ENCODE measurements at regions not wholly inside any gene's neighbourhood (a gene's known extent, or its start where the extent isn't known, plus 50 kb on each side); places are given as distances from the start of the nearest gene placed in this dataset.

DNA sequence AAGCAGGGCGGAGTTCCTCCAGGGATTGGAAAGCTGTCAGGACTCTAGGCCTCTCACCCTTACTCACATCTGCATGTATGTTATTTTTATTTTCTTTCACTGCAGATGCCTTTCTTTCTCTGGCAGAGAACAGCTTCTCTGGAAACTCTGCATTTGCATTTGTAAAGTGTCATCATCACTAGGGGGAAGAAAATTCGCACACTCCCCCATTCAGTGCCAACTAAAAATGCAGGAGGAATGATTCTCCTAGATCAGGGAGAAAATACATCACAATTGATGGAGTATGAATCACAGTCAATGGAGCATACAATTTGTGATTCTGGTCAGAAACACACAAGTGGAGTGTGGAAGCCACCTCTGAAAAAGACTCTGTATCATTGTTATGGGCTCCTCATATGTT lies 351.4 kb upstream of the FTMT start:
- ATAC-seq (no peak), FAIRE-seq (no peak), DNase-seq (ENCODE audit: low spot score) (no peak)
- Histone ChIP-seq H2AFZ (ENCODE audit: low read length) (no peak overlapping the region), H3K36me3 (replicated peaks in 1 of 2; ENCODE audit: control insufficient read depth in 1 of 2, insufficient read depth in 2 of 2, low read length in 2 of 2) (no peaks in the 10 kb centered on the region), H3K27ac (ENCODE audit: extremely low read length, insufficient read depth, low read length) (no peak overlapping the region), H3K4me2 (ENCODE audit: low read depth, low read length) (no peak overlapping the region), H3K27me3 (ENCODE audit: control insufficient read depth in 1 of 2, insufficient read depth in 2 of 2, low read length in 2 of 2) (no peaks in the 10 kb centered on the region), H3K4me1 (ENCODE audit: insufficient read depth, low read length) (no peaks in the 10 kb centered on the region), H4K20me1 (ENCODE audit: insufficient read depth, low read length) (no peaks in the 10 kb centered on the region), H3K79me2 (ENCODE audit: insufficient read depth, low read length) (no peaks in the 10 kb centered on the region), H3K9ac (ENCODE audit: insufficient read depth, low read depth, low read length) (no peak overlapping the region), H3K9me3 (ENCODE audit: low read length) (no peaks in the 10 kb centered on the region), H3K4me3 (replicated peaks in 1 of 3; ENCODE audit: insufficient read depth in 1 of 3, low read depth in 2 of 3, low read length in 3 of 3) (no peak overlapping the region)
- POLR2A ChIA-PET: no interaction called here
- CTCF ChIA-PET (ENCODE audit: low intra/inter-chr PET ratio, low total read pairs): no interaction called here
- TF ChIP-seq NR2F2 (IDR thresholded peaks at IDR 0.05; ENCODE audit: borderline replicate concordance, low read depth): no peak
- BruUV-seq (replicated peaks): no TSS peak
- WGBS (ENCODE audit: low lambda C conversion rate): 2% methylated on average over 2 of the region's 2 CpGs
- in situ Hi-C loops (cut with HindIII; ENCODE audit: extremely low pct_ligation_motif_present, low pct_unique_long_range_greater_than_20kb): no loop called here
- intact Hi-C loops (cut with micrococcal nuclease; ENCODE audit: unreplicated experiment): no loop called here

GRCh38 chr5:121503111-121503840 lies 348.4 kb upstream of the FTMT start:
- ATAC-seq: no peak
- in situ Hi-C loops (cut with HindIII; ENCODE audit: extremely low pct_ligation_motif_present, low pct_unique_long_range_greater_than_20kb) (no loop called here), intact Hi-C loops (cut with micrococcal nuclease; ENCODE audit: unreplicated experiment) (no loop called here)
- peak; percentile 13 for DNase-seq (ENCODE audit: low spot score)
- 5% methylated on average over 2 of the region's 2 CpGs for WGBS (ENCODE audit: low lambda C conversion rate)
- Histone ChIP-seq H4K20me1 (ENCODE audit: insufficient read depth, low read length) (no peaks in the 10 kb centered on the region), H3K4me2 (ENCODE audit: low read depth, low read length) (no peak overlapping the region), H3K27me3 (ENCODE audit: control insufficient read depth in 1 of 2, insufficient read depth in 2 of 2, low read length in 2 of 2) (no peaks in the 10 kb centered on the region), H3K36me3 (replicated peaks in 1 of 2; ENCODE audit: control insufficient read depth in 1 of 2, insufficient read depth in 2 of 2, low read length in 2 of 2) (no peaks in the 10 kb centered on the region), H3K4me1 (ENCODE audit: insufficient read depth, low read length) (no peaks in the 10 kb centered on the region), H2AFZ (ENCODE audit: low read length) (no peak overlapping the region), H3K9me3 (ENCODE audit: low read length) (no peaks in the 10 kb centered on the region), H3K79me2 (ENCODE audit: insufficient read depth, low read length) (no peaks in the 10 kb centered on the region), H3K27ac (ENCODE audit: extremely low read length, insufficient read depth, low read length) (no peak overlapping the region), H3K9ac (ENCODE audit: insufficient read depth, low read depth, low read length) (no peak overlapping the region), H3K4me3 (replicated peaks in 1 of 3; ENCODE audit: insufficient read depth in 1 of 3, low read depth in 2 of 3, low read length in 3 of 3) (no peak overlapping the region)
- ChIA-PET CTCF (ENCODE audit: low intra/inter-chr PET ratio, low total read pairs) (no interaction called here), POLR2A (no interaction called here)
- BruUV-seq (replicated peaks): no TSS peak
- TF ChIP-seq, protein P1, sequence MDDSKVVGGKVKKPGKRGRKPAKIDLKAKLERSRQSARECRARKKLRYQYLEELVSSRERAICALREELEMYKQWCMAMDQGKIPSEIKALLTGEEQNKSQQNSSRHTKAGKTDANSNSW (CRISPR knock-in tag; IDR thresholded peaks at IDR 0.05; ENCODE audit: borderline replicate concordance): no peak
- TF ChIP-seq ZBTB38 (CRISPR knock-in tag; IDR thresholded peaks at IDR 0.05): no peak
- peak; percentile 48; the same call in 1 of the 2 replicates for TF ChIP-seq LCORL (IDR thresholded peaks at IDR 0.05)
- TF ChIP-seq LCORL (CRISPR knock-in tag; IDR thresholded peaks at IDR 0.05): no peak
- no peak for FAIRE-seq
